ENCODE measurements at regions not wholly inside any gene's neighbourhood (a gene's known extent, or its start where the extent isn't known, plus 50 kb on each side); places are given as distances from the start of the nearest gene placed in this dataset.
A peak's percentile ranks its signal among the peaks of the same experiment; 100 is the strongest.

- Histone ChIP-seq H3K27me3 (no peaks in the 10 kb centered on the region), H3K9me3 (replicated peaks in 1 of 3) (no peaks in the 10 kb centered on the region), H3K36me3 (replicated peaks in 1 of 2) (no peaks in the 10 kb centered on the region), H3K27ac (no peak overlapping the region), H3K4me3 (no peak overlapping the region), H3K4me1 (replicated peaks in 1 of 2) (no peaks in the 10 kb centered on the region)
- TF ChIP-seq, protein P1, sequence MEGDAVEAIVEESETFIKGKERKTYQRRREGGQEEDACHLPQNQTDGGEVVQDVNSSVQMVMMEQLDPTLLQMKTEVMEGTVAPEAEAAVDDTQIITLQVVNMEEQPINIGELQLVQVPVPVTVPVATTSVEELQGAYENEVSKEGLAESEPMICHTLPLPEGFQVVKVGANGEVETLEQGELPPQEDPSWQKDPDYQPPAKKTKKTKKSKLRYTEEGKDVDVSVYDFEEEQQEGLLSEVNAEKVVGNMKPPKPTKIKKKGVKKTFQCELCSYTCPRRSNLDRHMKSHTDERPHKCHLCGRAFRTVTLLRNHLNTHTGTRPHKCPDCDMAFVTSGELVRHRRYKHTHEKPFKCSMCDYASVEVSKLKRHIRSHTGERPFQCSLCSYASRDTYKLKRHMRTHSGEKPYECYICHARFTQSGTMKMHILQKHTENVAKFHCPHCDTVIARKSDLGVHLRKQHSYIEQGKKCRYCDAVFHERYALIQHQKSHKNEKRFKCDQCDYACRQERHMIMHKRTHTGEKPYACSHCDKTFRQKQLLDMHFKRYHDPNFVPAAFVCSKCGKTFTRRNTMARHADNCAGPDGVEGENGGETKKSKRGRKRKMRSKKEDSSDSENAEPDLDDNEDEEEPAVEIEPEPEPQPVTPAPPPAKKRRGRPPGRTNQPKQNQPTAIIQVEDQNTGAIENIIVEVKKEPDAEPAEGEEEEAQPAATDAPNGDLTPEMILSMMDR (IDR thresholded peaks at IDR 0.05) = no peak
- TF ChIP-seq POLR2A (IDR thresholded peaks at IDR 0.05) = no peak
- DNase-seq = no peak
- intact Hi-C loops (cut with DNase I) = no loop called here
- WGBS, 4 donors = 78 to 84% (median 83%) methylated on average over 8 of the region's 8 CpGs
Measured at GRCh38 chr14:65948302-65948701, 535.8 kb downstream of the FUT8 start.

GRCh38 chr14:65949711-65950516, 536.3 kb upstream of the CCDC196 start:
- Histone ChIP-seq H3K9me3 (replicated peaks in 1 of 3) (no peaks in the 10 kb centered on the region), H3K4me3 (no peak overlapping the region), H3K36me3 (replicated peaks in 1 of 2) (no peaks in the 10 kb centered on the region), H3K4me1 (replicated peaks in 1 of 2) (no peaks in the 10 kb centered on the region), H3K27me3 (no peaks in the 10 kb centered on the region), H3K27ac (no peak overlapping the region)
- peak; percentile 24 to 80 (median 57) for DNase-seq
- intact Hi-C loops (cut with DNase I) = no loop called here
- 33 to 47% (median 39%) methylated on average over 4 of the region's 4 CpGs for WGBS, 4 donors
- TF ChIP-seq, protein P1 (IDR thresholded peaks at IDR 0.05) = no peak
- no peak for TF ChIP-seq POLR2A (IDR thresholded peaks at IDR 0.05)

DNA sequence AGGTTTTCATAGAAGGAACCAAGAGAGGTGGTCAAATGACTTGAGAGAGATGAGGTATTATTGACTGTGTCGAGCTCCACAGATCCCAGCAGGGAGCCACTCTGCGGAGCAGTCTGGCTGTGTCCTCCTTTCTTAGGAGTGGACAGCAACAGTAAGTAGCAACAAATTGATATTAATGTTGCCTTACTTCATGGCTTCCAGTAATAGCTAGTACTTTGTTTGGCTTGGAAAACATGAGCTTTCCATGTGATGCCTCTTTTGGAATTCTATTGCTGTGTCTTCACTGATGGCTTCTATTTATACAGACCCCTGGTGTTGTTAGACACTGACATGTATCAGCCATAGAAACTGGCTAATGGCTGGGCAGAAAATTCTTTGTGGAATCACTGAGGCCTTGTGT, 531.2 kb upstream of the CCDC196 start:
- intact Hi-C loops (cut with DNase I) = loop anchor here in 1 of 2 donors (5.0 kb wide), 2 partner anchors 543 to 793 kb away; partner anchors contain the start of gene FUT8
- 84 to 100% (median 91%) methylated on average over 2 of the region's 2 CpGs for WGBS, 4 donors

DNA sequence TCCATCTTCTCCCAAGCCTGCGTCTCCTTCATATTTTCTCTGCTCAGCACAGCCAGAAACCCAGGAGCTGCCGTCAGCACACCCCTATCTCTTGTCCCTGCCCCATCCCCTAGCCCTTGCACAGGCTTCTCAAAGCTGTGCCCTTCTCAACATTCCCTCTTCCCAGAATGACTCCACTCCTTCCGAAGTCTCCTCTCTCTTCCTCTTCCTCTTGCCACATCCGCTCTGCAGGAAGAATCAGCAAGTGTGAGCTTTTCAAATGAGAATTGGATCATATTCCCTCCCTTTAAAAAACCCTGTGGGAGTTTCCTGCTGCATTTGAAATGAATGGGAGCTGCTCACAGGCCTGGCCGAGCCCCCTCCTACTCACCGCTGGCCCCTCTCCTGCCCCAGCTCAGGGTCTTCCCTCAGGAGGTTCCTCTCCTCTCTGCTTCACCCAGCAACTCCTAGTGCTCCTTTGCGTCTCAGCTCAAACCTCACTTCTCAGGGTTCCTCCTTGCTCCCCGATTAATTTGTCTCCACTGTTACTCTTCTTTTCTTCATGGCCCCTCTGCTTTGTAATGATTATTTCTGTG, 528.5 kb upstream of the CCDC196 start:
- H3K27me3 ChIP-seq = no peaks in the 10 kb centered on the region
- no peak for DNase-seq
- no peaks in the 10 kb centered on the region for H3K4me1 ChIP-seq (replicated peaks in 1 of 2)
- H3K9me3 ChIP-seq (replicated peaks in 1 of 3) = no peaks in the 10 kb centered on the region
- no peak overlapping the region for H3K4me3 ChIP-seq
- 85 to 89% (median 87%) methylated on average over 8 of the region's 8 CpGs for WGBS, 4 donors
- intact Hi-C loops (cut with DNase I) = loop anchor here in 1 of 2 donors (5.0 kb wide), 2 partner anchors 545 to 795 kb away; partner anchors contain the start of gene FUT8
- TF ChIP-seq, protein P1 (IDR thresholded peaks at IDR 0.05) = no peak
- TF ChIP-seq POLR2A (IDR thresholded peaks at IDR 0.05) = no peak
- H3K36me3 ChIP-seq (replicated peaks in 1 of 2) = no peaks in the 10 kb centered on the region
- no peak overlapping the region for H3K27ac ChIP-seq

More for the DNA sequence above, 531.2 kb upstream of the CCDC196 start:
- Histone ChIP-seq H3K4me3 (no peak overlapping the region), H3K36me3 (replicated peaks in 1 of 2) (no peaks in the 10 kb centered on the region), H3K9me3 (replicated peaks in 1 of 3) (no peaks in the 10 kb centered on the region), H3K27me3 (no peaks in the 10 kb centered on the region), H3K4me1 (replicated peaks in 1 of 2) (no peaks in the 10 kb centered on the region), H3K27ac (no peak overlapping the region)
- TF ChIP-seq, protein P1 (IDR thresholded peaks at IDR 0.05) = no peak
- no peak for TF ChIP-seq POLR2A (IDR thresholded peaks at IDR 0.05)
- no peak for DNase-seq
